Lung (tissue), 11 donors: ENCODE measurements at regions not wholly inside any gene's neighbourhood (a gene's known extent, or its start where the extent isn't known, plus 50 kb on each side); places are given as distances from the start of the nearest gene placed in this dataset.

Experiments
- ATAC-seq: fragments of 200-7000 bp; cut with Tn5 transposase; one replicate; pipeline ENCODE4 v1.9.1; 2020; ENCODE audit warnings: moderate number of reproducible peaks; ENCODE audit not compliant: insufficient read depth, low FRiP score
- DNase-seq, 3 donors: peaks; one replicate each; pipeline ENCODE4 v3.0.0-alpha.2; 2013 to 2017
- H3K27ac ChIP-seq, 2 donors: one replicate each; pipeline ENCODE4 v1.5.1; 2013; ENCODE audit warnings: mild to moderate bottlenecking in 2 of 2, moderate library complexity in 2 of 2, control low read depth in 1 of 2, inconsistent platforms in 1 of 2, low read depth in 1 of 2, low read length in 1 of 2
- H3K27me3 ChIP-seq, 3 donors: one replicate each; pipeline ENCODE4 v1.5.1; 2013; ENCODE audit warnings: low read length in 2 of 3; ENCODE audit not compliant: control insufficient read depth in 3 of 3, insufficient read depth in 3 of 3
- H3K36me3 ChIP-seq, 4 donors: one replicate each; pipeline ENCODE4 v1.5.1; 2013; ENCODE audit warnings: low read length in 4 of 4, mild to moderate bottlenecking in 1 of 4, moderate library complexity in 1 of 4; ENCODE audit not compliant: control insufficient read depth in 4 of 4, insufficient read depth in 4 of 4
- H3K4me1 ChIP-seq, 5 donors: one replicate each; pipeline ENCODE4 v1.5.1; 2013; ENCODE audit warnings: low read length in 5 of 5, mild to moderate bottlenecking in 2 of 5, moderate library complexity in 1 of 5; ENCODE audit not compliant: control insufficient read depth in 5 of 5, insufficient read depth in 5 of 5
- H3K4me3 ChIP-seq: one replicate; pipeline ENCODE4 v1.5.1; 2013; ENCODE audit warnings: mild to moderate bottlenecking, control low read depth, moderate library complexity
- H3K9ac ChIP-seq, 2 donors: one replicate each; pipeline ENCODE4 v1.5.1; 2013; ENCODE audit warnings: low read length in 2 of 2, control low read depth in 1 of 2; ENCODE audit not compliant: insufficient read depth in 1 of 2
- H3K9me3 ChIP-seq, 4 donors: one replicate each; pipeline ENCODE4 v1.5.1; 2013; ENCODE audit warnings: low read length in 3 of 4, mild to moderate bottlenecking in 1 of 4, moderate library complexity in 1 of 4; ENCODE audit not compliant: control insufficient read depth in 4 of 4, insufficient read depth in 3 of 4
- CTCF ChIP-seq: IDR thresholded peaks from 2 replicates; pipeline ENCODE4 v1.5.1; 2012; ENCODE audit warnings: mild to moderate bottlenecking; ENCODE audit errors: control extremely low read depth, extremely low read depth
- WGBS, 2 donors: extraction: QIAGEN DNeasy Blood & Tissue Kit; methylation state at CpG; one replicate each; pipeline ENCODE4 v1.1.7; 2013; 5-methylcytosine and 5-hydroxymethylcytosine counted together
- donor health status: control.
- donor health status: control.
- donor health status: Bipolar disorder and iron deficiency.
- donor health status: healthy.
- donor health status: DM: yes; HTN: yes; CAD: no.

- Histone ChIP-seq H3K27ac (no peak overlapping the region), H3K4me3 (no peak overlapping the region), H3K9ac (no peak overlapping the region), H3K4me1 (peaks cover 0 to 13% (median 0%) of the 10 kb centered on the region in 5 donors), H3K27me3 (no peaks in the 10 kb centered on the region), H3K36me3 (no peaks in the 10 kb centered on the region), H3K9me3 (no peaks in the 10 kb centered on the region)
- ATAC-seq, result no peak
- peak; percentile 16 to 82 (median 81) for DNase-seq
- WGBS, 2 donors, result 86 to 88% methylated on average over 28 of the region's 28 CpGs
- TF ChIP-seq CTCF, result no peak
Observed at GRCh38 chr9:79390781-79391770, 180.7 kb upstream of the TLE4 start.

GRCh38 chr9:79395228-79395627, 176.5 kb upstream of the TLE4 start:
- TF ChIP-seq CTCF, result no peak
- Histone ChIP-seq H3K9me3 (no peaks in the 10 kb centered on the region), H3K27ac (no peak overlapping the region), H3K27me3 (no peaks in the 10 kb centered on the region), H3K9ac (no peak overlapping the region), H3K4me3 (no peak overlapping the region), H3K4me1 (peaks cover 0 to 10% (median 0%) of the 10 kb centered on the region in 5 donors), H3K36me3 (no peaks in the 10 kb centered on the region)
- no peak for DNase-seq
- WGBS, 2 donors, result 57 to 58% methylated on average over 4 of the region's 4 CpGs
- ATAC-seq, result no peak

GRCh38 chr9:79395755-79396154, 176.0 kb upstream of the TLE4 start:
- peaks cover 0 to 5% (median 0%) of the 10 kb centered on the region in 5 donors for H3K4me1 ChIP-seq
- H3K36me3 ChIP-seq, result no peaks in the 10 kb centered on the region
- H3K4me3 ChIP-seq, result no peak overlapping the region
- DNase-seq (no peak), ATAC-seq (no peak)
- H3K27ac ChIP-seq, result no peak overlapping the region
- no peak overlapping the region for H3K9ac ChIP-seq
- WGBS, 2 donors, result 64 to 83% methylated on average over 7 of the region's 7 CpGs
- no peaks in the 10 kb centered on the region for H3K27me3 ChIP-seq
- no peak for TF ChIP-seq CTCF
- no peaks in the 10 kb centered on the region for H3K9me3 ChIP-seq
